Type B pancreatic cell (in vitro differentiated cells): ENCODE measurements at regions not wholly inside any gene's neighbourhood (a gene's known extent, or its start where the extent isn't known, plus 50 kb on each side); places are given as distances from the start of the nearest gene placed in this dataset.
A peak's percentile ranks its signal among the peaks of the same experiment; 100 is the strongest.
"Not testable (repeated sequence)": the region's sequence is repeated elsewhere in the genome, so short reads cannot be mapped to it uniquely, and the experiment has no call there.

Experiments
- DNase-seq: peaks from one replicate; pipeline ENCODE4 v3.0.0; 2021; ENCODE audit warnings: mixed read lengths; ENCODE audit not compliant: unreplicated experiment; ENCODE audit errors: extremely low spot score
- H3K27ac Mint-ChIP-seq: 2 replicates; pipeline ENCODE4 v1.8.0; 2021; ENCODE audit warnings: mild to moderate bottlenecking, mixed read lengths
- H3K27me3 Mint-ChIP-seq: 2 replicates; pipeline ENCODE4 v1.8.0; 2021; ENCODE audit warnings: mixed read lengths
- H3K36me3 Mint-ChIP-seq: 2 replicates; pipeline ENCODE4 v1.8.0; 2021; ENCODE audit warnings: mixed read lengths
- H3K4me1 Mint-ChIP-seq: one replicate; pipeline ENCODE4 v1.8.0; 2021; ENCODE audit warnings: mixed read lengths; ENCODE audit not compliant: unreplicated experiment
- H3K4me3 Mint-ChIP-seq: 2 replicates; pipeline ENCODE4 v1.8.0; 2021; ENCODE audit warnings: mild to moderate bottlenecking, mixed read lengths
- H3K9me3 Mint-ChIP-seq: 2 replicates; pipeline ENCODE4 v1.8.0; 2021; ENCODE audit warnings: mixed read lengths
- CTCF ChIP-seq: fragments of 200-600 bp; sonication (generic); conservative IDR thresholded peaks from 2 replicates; pipeline ENCODE4 v1.5.0; 2021; ENCODE audit warnings: antibody characterized with exemption, mild to moderate bottlenecking

GRCh38 chr2:188787021-188787657 lies 187.0 kb upstream of the COL3A1 start:
- DNase-seq, result no peak
- Mint-ChIP-seq H3K36me3 (no peaks in the 10 kb centered on the region), H3K4me1 (peaks cover 23% of the 10 kb centered on the region), H3K27me3 (no peaks in the 10 kb centered on the region), H3K9me3 (peaks cover 4% of the 10 kb centered on the region), H3K4me3 (peak overlapping the region; percentile 62), H3K27ac (peak overlapping the region; percentile 94)
- TF ChIP-seq CTCF, result no peak

DNA sequence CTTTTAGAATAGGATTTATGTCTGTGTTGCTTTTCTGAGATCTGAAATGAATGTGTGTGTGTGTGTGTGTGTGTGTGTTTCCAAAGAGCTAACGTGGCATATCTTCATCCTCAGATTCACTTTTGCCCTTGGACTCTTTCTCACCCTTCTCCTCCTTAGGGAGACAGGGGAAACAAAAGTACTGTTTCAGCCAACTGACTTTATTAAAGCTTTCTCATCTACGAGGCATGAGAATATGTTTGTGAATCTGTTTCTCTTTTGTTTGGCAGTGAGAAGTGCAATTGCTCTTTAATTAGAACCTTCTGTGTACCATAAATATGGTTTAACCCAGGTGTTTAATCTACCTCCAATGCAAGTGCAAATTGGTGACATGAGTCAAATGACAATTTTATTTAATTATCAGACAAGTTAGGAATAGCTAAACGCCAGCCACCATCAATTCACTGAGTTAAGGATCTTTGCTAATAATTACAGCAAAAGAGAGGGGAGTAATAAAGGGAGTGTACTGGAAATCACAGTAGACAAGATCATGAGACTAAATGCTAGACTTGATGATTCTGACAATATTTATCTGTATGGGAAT lies 186.4 kb upstream of the COL3A1 start:
- DNase-seq, result no peak
- peak overlapping the region; percentile 62 for H3K4me3 Mint-ChIP-seq
- H3K27ac Mint-ChIP-seq, result peak overlapping the region; percentile 94
- no peaks in the 10 kb centered on the region for H3K27me3 Mint-ChIP-seq
- H3K4me1 Mint-ChIP-seq, result peaks cover 23% of the 10 kb centered on the region
- no peak for TF ChIP-seq CTCF
- no peaks in the 10 kb centered on the region for H3K36me3 Mint-ChIP-seq
- H3K9me3 Mint-ChIP-seq, result peaks cover 4% of the 10 kb centered on the region

DNA sequence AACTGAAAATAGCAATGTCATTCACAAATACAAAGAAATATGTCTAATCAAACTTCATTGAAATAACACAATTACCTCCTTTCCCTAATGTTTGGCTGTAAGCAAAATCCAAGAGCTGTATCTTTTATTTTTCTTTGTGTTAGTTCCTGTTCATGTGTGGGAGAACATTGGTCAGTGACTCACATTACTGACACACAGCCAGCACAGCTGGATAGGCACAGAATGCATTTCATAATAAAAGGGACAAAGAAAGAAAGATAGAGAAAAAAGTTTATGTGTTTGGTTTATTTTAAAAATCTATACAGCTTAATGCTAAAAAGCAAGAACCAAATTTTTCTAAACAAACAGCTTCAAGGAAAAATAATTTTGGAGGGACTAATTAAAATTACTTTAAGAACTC lies 185.6 kb upstream of the COL3A1 start:
- Mint-ChIP-seq H3K36me3 (no peaks in the 10 kb centered on the region), H3K27me3 (no peaks in the 10 kb centered on the region), H3K4me3 (no peak overlapping the region), H3K9me3 (peaks cover 4% of the 10 kb centered on the region), H3K27ac (peak overlapping the region; percentile 46), H3K4me1 (peaks cover 23% of the 10 kb centered on the region)
- TF ChIP-seq CTCF, result no peak
- DNase-seq, result no peak

- H3K27me3 Mint-ChIP-seq, result no peaks in the 10 kb centered on the region
- no peak for DNase-seq
- peaks cover 23% of the 10 kb centered on the region for H3K4me1 Mint-ChIP-seq
- TF ChIP-seq CTCF, result no peak
- H3K27ac Mint-ChIP-seq, result no peak overlapping the region
- H3K4me3 Mint-ChIP-seq, result no peak overlapping the region
- peaks cover 4% of the 10 kb centered on the region for H3K9me3 Mint-ChIP-seq
- H3K36me3 Mint-ChIP-seq, result no peaks in the 10 kb centered on the region
Measured at GRCh38 chr2:188789951-188790350, 184.2 kb upstream of the COL3A1 start.

DNA sequence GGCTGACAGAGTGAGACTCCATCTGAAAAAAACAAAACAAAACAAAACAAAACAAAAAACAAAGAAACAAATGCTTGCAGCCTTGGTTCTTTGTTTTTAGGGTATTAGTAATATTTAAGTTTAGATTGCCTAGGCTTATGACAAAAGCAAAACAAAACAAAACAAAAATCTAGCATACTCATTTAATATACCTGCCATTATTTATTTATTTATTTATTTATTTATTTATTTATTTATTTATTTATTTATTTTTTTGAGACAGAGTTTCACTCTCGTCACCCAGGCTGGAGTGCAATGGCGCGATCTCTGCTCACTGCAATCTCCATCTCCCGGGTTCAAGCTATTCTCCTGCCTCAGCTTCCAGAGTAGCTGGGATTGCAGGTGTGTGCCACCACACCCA lies 179.7 kb upstream of the COL3A1 start:
- H3K4me3 Mint-ChIP-seq, H3K27me3 Mint-ChIP-seq, DNase-seq, H3K27ac Mint-ChIP-seq, H3K4me1 Mint-ChIP-seq, H3K9me3 Mint-ChIP-seq, H3K36me3 Mint-ChIP-seq: not testable (repeated sequence)

GRCh38 chr2:188795762-188796161 lies 178.4 kb upstream of the COL3A1 start:
- no peak for TF ChIP-seq CTCF
- Mint-ChIP-seq H3K36me3 (no peaks in the 10 kb centered on the region), H3K27ac (no peak overlapping the region), H3K4me1 (no peaks in the 10 kb centered on the region), H3K4me3 (no peak overlapping the region), H3K27me3 (no peaks in the 10 kb centered on the region), H3K9me3 (peaks cover 4% of the 10 kb centered on the region)
- DNase-seq, result no peak
